A549 (cell line): ENCODE measurements at regions not wholly inside any gene's neighbourhood (a gene's known extent, or its start where the extent isn't known, plus 50 kb on each side); places are given as distances from the start of the nearest gene placed in this dataset.

ENCODE experiments used
- ATAC-seq, 2 experiments: fragments of 200-7000 bp in 1 of 2; fragments of >200 bp in 1 of 2; cut with Nextera tagmentation in 1 of 2; cut with Tn5 transposase in 1 of 2; 3 replicates each; pipeline versions ENCODE4 v1.8.0 to v1.9.1; 2018 to 2020; ENCODE audit warnings: mild to moderate bottlenecking in 1 of 2, moderate library complexity in 1 of 2
- CTCF ChIA-PET: fragments of 300-600 bp; sonication (Branson Sonifier 250); formaldehyde crosslinking; extraction: SDS; loops from one replicate; lab custom pipeline; 2021; ENCODE audit warnings: antibody characterized with exemption, inconsistent platforms; lab: Yijun Ruan, JAX
- POLR2A ChIA-PET: fragments of 350-600 bp; formaldehyde crosslinking; extraction: SDS; loops from one replicate; lab custom pipeline; 2021; ENCODE audit warnings: antibody characterized with exemption, inconsistent platforms; lab: Yijun Ruan, JAX
- DNase-seq, 2 experiments: peaks; one replicate each; pipeline versions ENCODE4 v3.0.0 to v3.0.0-alpha.2; 2011 to 2016; ENCODE audit warnings: low read depth in 1 of 2, low spot score in 1 of 2
- FAIRE-seq: peaks from 2 replicates; lab custom pipeline; 2011; peaks lifted over from hg19 to GRCh38; lab: Jason Lieb, UNC
- H3K27ac ChIP-seq, 2 experiments: fragments of >200 bp; sonication (Bioruptor Twin); formaldehyde crosslinking; 3 replicates each; pipeline ENCODE4 v1.5.1; 2016 to 2017
- H3K4me1 ChIP-seq: fragments of >200 bp; sonication (Bioruptor Twin); formaldehyde crosslinking; 3 replicates; pipeline ENCODE4 v1.6.1; 2016
- H3K4me2 ChIP-seq: fragments of >200 bp; sonication (Bioruptor Twin); formaldehyde crosslinking; 3 replicates; pipeline ENCODE4 v1.6.1; 2016
- H3K4me3 ChIP-seq: fragments of >200 bp; sonication (Bioruptor Twin); formaldehyde crosslinking; 3 replicates; pipeline ENCODE4 v1.5.1; 2016
- H3K9me3 ChIP-seq: fragments of >200 bp; sonication (Bioruptor Twin); formaldehyde crosslinking; 3 replicates; pipeline ENCODE4 v1.6.1; 2016
- CBX2 ChIP-seq: fragments of 200-600 bp; sonication (generic); IDR thresholded peaks from 2 replicates; pipeline ENCODE4 v1.6.1; 2016; ENCODE audit warnings: low read depth, mild to moderate bottlenecking, borderline replicate concordance
- CBX8 ChIP-seq: fragments of 200-600 bp; sonication (generic); IDR thresholded peaks from 2 replicates; pipeline ENCODE4 v1.6.1; 2016
- CHD2 ChIP-seq: fragments of 150-350 bp; IDR thresholded peaks from 2 replicates; pipeline ENCODE4 v1.6.1; 2014; ENCODE audit warnings: low read length; ENCODE audit not compliant: partially characterized antibody
- CHD4 ChIP-seq: fragments of 200-600 bp; sonication (generic); IDR thresholded peaks from 2 replicates; pipeline ENCODE4 v1.6.1; 2016; ENCODE audit warnings: antibody characterized with exemption, mild to moderate bottlenecking, borderline replicate concordance
- EP300 ChIP-seq, 2 experiments: fragments of >200 bp; sonication (Bioruptor Twin); formaldehyde crosslinking; IDR thresholded peaks; 2 replicates in 1 of 2; 3 replicates in 1 of 2; pipeline ENCODE4 v1.6.1; 2016 to 2017
- ESRRA ChIP-seq: fragments of 150-350 bp; IDR thresholded peaks from 2 replicates; pipeline ENCODE4 v1.6.1; 2014; ENCODE audit warnings: mild to moderate bottlenecking, low read length, borderline replicate concordance
- FOSB ChIP-seq: fragments of 250-450 bp; sonication (Bioruptor Pico); IDR thresholded peaks from 2 replicates; pipeline ENCODE4 v1.5.0; 2020; ENCODE audit warnings: mild to moderate bottlenecking, moderate library complexity
- FOSL2 ChIP-seq, 2 experiments: fragments of 450-650 bp in 1 of 2; fragments of >200 bp in 1 of 2; sonication (Bioruptor Twin) in 1 of 2; formaldehyde crosslinking; IDR thresholded peaks; 2 replicates each; pipeline versions ENCODE4 v1.5.0 to v1.6.1; 2016 to 2020; ENCODE audit warnings: mild to moderate bottlenecking in 1 of 2, moderate library complexity in 1 of 2
- FOXS1 ChIP-seq: fragments of 250-450 bp; sonication (Bioruptor Pico); IDR thresholded peaks from 2 replicates; pipeline ENCODE4 v1.5.0; 2020; ENCODE audit warnings: mild to moderate bottlenecking, moderate library complexity
- HDAC2 ChIP-seq: fragments of 200-600 bp; sonication (generic); IDR thresholded peaks from 2 replicates; pipeline ENCODE4 v1.6.1; 2016
- HEYL ChIP-seq: fragments of 250-450 bp; sonication (Bioruptor Pico); IDR thresholded peaks from 2 replicates; pipeline ENCODE4 v1.8.0; 2021; ENCODE audit warnings: mild to moderate bottlenecking, moderate library complexity
- HOXA7 ChIP-seq: fragments of 250-450 bp; sonication (Bioruptor Pico); IDR thresholded peaks from 2 replicates; pipeline ENCODE4 v1.5.0; 2020; ENCODE audit warnings: mild to moderate bottlenecking, moderate library complexity
- HOXB13 ChIP-seq: fragments of 250-450 bp; sonication (Bioruptor Pico); IDR thresholded peaks from 2 replicates; pipeline ENCODE4 v1.5.0; 2020; ENCODE audit warnings: low read depth, mild to moderate bottlenecking, moderate library complexity
- HOXB5 ChIP-seq: fragments of 250-450 bp; sonication (Bioruptor Pico); IDR thresholded peaks from 2 replicates; pipeline ENCODE4 v1.5.0; 2020; ENCODE audit warnings: mild to moderate bottlenecking, moderate library complexity
- JUN ChIP-seq, 2 experiments: fragments of >200 bp; sonication (Bioruptor Twin); formaldehyde crosslinking; IDR thresholded peaks; 2 replicates in 1 of 2; 3 replicates in 1 of 2; pipeline ENCODE4 v1.6.1; 2016 to 2017
- MAZ ChIP-seq: fragments of 150-350 bp; IDR thresholded peaks from 2 replicates; pipeline ENCODE4 v1.6.1; 2014; ENCODE audit warnings: antibody characterized with exemption, low read depth, low read length, borderline replicate concordance
- MYC ChIP-seq: IDR thresholded peaks from 2 replicates; pipeline ENCODE4 v1.6.1; 2012; ENCODE audit warnings: mild to moderate bottlenecking, inconsistent platforms, low read length, improper control_type of control experiment, borderline replicate concordance
- RAD21 ChIP-seq, 2 experiments: fragments of >200 bp in 1 of 2; sonication (Bioruptor Twin) in 1 of 2; formaldehyde crosslinking in 1 of 2; IDR thresholded peaks in 1 of 2; conservative IDR thresholded peaks in 1 of 2; 2 replicates in 1 of 2; 3 replicates in 1 of 2; pipeline ENCODE4 v1.6.1; 2012 to 2018; ENCODE audit warnings: inconsistent platforms in 1 of 2
- ZSCAN20 ChIP-seq: fragments of 250-450 bp; sonication (Bioruptor Pico); IDR thresholded peaks from 2 replicates; pipeline ENCODE4 v1.8.0; 2022; ENCODE audit warnings: mild to moderate bottlenecking, moderate library complexity
- WGBS: methylation state at CpG from one replicate; pipeline ENCODE4 v1.1.6; 2017; ENCODE audit errors: missing lambda C conversion rate; 5-methylcytosine and 5-hydroxymethylcytosine counted together
- TF ChIP-seq, protein P1 (sequence below): fragments of 450-650 bp; IDR thresholded peaks from 2 replicates; pipeline ENCODE4 v1.6.1; 2014; ENCODE audit warnings: antibody characterized with exemption
- TF ChIP-seq, protein P2 (sequence below): fragments of 150-350 bp; IDR thresholded peaks from 2 replicates; pipeline ENCODE4 v1.6.1; 2014; ENCODE audit warnings: low read depth, mild to moderate bottlenecking, low read length
- TF ChIP-seq, protein P3 (sequence below): fragments of >200 bp; sonication (Bioruptor Twin); formaldehyde crosslinking; IDR thresholded peaks from 2 replicates; pipeline ENCODE4 v1.6.1; 2016

DNA sequence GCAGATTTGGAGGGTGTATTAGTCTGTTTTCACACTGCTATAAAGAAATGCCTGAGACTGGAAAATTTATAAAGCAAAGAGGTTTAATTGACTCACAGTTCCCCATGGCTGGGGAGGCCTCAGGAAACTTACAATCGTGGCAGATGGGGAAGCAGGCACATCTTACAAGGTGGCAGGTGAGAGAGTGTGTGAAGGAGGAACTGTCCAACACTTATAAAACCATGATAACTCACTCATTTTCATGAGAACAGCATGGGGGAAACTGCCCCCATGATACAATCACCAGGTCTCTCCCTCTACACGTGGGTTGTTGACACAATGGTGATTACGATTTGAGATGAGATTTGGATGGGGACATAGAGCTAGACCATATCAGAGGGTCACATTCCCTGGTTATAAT is 195.6 kb downstream of the RGS9 start (continued):
- no peak for TF ChIP-seq HOXB5 (CRISPR knock-in tag)
- TF ChIP-seq CHD4 = no peak
- TF ChIP-seq, protein P1, sequence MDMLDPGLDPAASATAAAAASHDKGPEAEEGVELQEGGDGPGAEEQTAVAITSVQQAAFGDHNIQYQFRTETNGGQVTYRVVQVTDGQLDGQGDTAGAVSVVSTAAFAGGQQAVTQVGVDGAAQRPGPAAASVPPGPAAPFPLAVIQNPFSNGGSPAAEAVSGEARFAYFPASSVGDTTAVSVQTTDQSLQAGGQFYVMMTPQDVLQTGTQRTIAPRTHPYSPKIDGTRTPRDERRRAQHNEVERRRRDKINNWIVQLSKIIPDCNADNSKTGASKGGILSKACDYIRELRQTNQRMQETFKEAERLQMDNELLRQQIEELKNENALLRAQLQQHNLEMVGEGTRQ = no peak
- TF ChIP-seq ZSCAN20 (CRISPR knock-in tag) = no peak

DNA sequence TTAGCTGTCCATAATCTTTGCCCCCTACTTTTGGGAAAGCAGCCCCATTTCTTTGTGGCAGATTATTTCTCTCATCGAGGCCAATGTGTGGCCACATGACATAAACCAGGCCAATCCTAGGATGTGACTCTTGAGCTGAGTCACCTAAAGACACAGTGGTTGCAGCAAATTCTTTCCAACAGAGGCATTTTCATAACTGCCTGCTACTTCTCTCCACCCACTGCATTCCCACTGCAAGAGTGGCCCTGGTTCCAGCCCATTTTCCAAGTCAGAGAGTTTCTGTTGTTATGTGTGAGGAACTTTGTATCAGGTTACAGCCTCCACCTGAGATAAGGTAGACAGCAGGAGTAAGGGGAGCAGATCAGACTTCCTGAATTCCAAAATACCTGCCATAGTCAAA is 195.2 kb downstream of the RGS9 start:
- Histone ChIP-seq H3K9me3 (no peaks in the 10 kb centered on the region), H3K4me2 (no peak overlapping the region), H3K4me1 (no peaks in the 10 kb centered on the region), H3K27ac (no peak overlapping the region), H3K4me3 (no peak overlapping the region)
- ATAC-seq (no peak; a peak in 1 of 6 replicates), DNase-seq (no peak), FAIRE-seq (peak; percentile 43)
- ChIA-PET CTCF (interaction anchor here (1.2 kb wide), 1 partner anchor 833 kb away, joined by 3 read pairs; no protein-coding TSS in a partner anchor), POLR2A (no interaction called here)
- 3% methylated on average over 1 of the region's 1 CpG for WGBS
- TF ChIP-seq EP300 (IDR thresholded peaks at IDR 0.05) = no peak
- TF ChIP-seq, protein P1 = no peak
- TF ChIP-seq MAZ = no peak
- TF ChIP-seq ZSCAN20 (CRISPR knock-in tag) = no peak
- TF ChIP-seq HDAC2 = no peak
- TF ChIP-seq HEYL = no peak
- TF ChIP-seq FOSL2 (IDR thresholded peaks at IDR 0.05) = no peak
- TF ChIP-seq FOSL2 (CRISPR knock-in tag; IDR thresholded peaks at IDR 0.05) = 0 out of 2 replicates have a peak, but pooled peaks have one; percentile 2

DNA sequence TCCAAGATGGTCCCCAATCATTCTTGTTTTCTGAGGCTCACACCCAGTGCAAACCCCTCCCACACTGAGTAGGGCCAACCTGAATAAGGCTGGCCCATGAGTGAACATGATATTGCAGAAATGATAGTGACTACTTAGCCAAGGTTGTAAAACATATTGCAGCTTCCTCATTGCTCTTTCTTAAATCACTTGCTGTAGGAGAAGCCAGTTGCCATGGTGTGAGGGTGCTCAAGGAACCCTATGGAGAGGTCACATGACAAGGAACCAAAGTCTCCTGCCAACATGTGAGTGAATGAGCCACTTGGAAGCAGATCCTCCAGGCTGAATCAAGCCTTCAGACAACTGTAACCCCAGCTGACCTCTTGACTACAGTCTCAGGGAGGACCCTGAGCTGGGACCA is 191.4 kb downstream of the RGS9 start:
- DNase-seq (no peak), FAIRE-seq (no peak), ATAC-seq (no peak)
- Histone ChIP-seq H3K4me2 (no peak overlapping the region), H3K27ac (no peak overlapping the region), H3K4me3 (no peak overlapping the region), H3K4me1 (no peaks in the 10 kb centered on the region), H3K9me3 (no peaks in the 10 kb centered on the region)
- CTCF ChIA-PET = interaction anchor here (0.7 to 1.3 kb wide), 3 partner anchors 9 to 34 kb away, joined by 3 read pairs; no protein-coding TSS in a partner anchor
- POLR2A ChIA-PET = no interaction called here
- TF ChIP-seq CBX2 (no peak), JUN (IDR thresholded peaks at IDR 0.05) (no peak), CHD2 (no peak), ZSCAN20 (CRISPR knock-in tag) (no peak), HOXB13 (CRISPR knock-in tag) (no peak), ESRRA (no peak), FOSB (CRISPR knock-in tag) (no peak), RAD21 (conservative IDR thresholded peaks at IDR 0.05 in 1 of 2, IDR thresholded peaks at IDR 0.05 in 1 of 2) (no peak), FOXS1 (no peak), CBX8 (no peak), MYC (no peak), HOXA7 (CRISPR knock-in tag) (no peak)
- TF ChIP-seq, protein P2, sequence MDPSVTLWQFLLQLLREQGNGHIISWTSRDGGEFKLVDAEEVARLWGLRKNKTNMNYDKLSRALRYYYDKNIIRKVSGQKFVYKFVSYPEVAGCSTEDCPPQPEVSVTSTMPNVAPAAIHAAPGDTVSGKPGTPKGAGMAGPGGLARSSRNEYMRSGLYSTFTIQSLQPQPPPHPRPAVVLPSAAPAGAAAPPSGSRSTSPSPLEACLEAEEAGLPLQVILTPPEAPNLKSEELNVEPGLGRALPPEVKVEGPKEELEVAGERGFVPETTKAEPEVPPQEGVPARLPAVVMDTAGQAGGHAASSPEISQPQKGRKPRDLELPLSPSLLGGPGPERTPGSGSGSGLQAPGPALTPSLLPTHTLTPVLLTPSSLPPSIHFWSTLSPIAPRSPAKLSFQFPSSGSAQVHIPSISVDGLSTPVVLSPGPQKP = no peak
- TF ChIP-seq, protein P3, sequence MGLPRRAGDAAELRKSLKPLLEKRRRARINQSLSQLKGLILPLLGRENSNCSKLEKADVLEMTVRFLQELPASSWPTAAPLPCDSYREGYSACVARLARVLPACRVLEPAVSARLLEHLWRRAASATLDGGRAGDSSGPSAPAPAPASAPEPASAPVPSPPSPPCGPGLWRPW = no peak
